Left ventricle myocardium inferior (tissue), 1 donor: ENCODE measurements at regions not wholly inside any gene's neighbourhood (a gene's known extent, or its start where the extent isn't known, plus 50 kb on each side); places are given as distances from the start of the nearest gene placed in this dataset.

Source experiments
- DNase-seq: peaks from one replicate; pipeline ENCODE4 v3.0.0-alpha.2; 2020
- H3K27ac ChIP-seq: fragments of 200-600 bp; replicated peaks from 2 replicates; pipeline ENCODE4 v1.8.0; 2021
- H3K27me3 ChIP-seq: fragments of 200-600 bp; 2 replicates; pipeline ENCODE4 v1.8.0; 2021; ENCODE audit warnings: low read depth
- H3K36me3 ChIP-seq: fragments of 200-600 bp; 2 replicates; pipeline ENCODE4 v1.8.0; 2021
- H3K4me1 ChIP-seq: fragments of 200-600 bp; 2 replicates; pipeline ENCODE4 v1.8.0; 2021
- H3K4me3 ChIP-seq: fragments of 200-600 bp; 2 replicates; pipeline ENCODE4 v1.8.0; 2021; ENCODE audit warnings: mild to moderate bottlenecking, moderate library complexity
- H3K9me3 ChIP-seq: fragments of 200-600 bp; replicated peaks from 2 replicates; pipeline ENCODE4 v1.8.0; 2021
- CTCF ChIP-seq: fragments of 200-600 bp; IDR thresholded peaks from 2 replicates; pipeline ENCODE4 v1.8.0; 2021; ENCODE audit warnings: antibody characterized with exemption, mild to moderate bottlenecking, borderline replicate concordance
- intact Hi-C: fragments of 100-400 bp; cut with micrococcal nuclease; formaldehyde crosslinking; loops from one replicate; pipeline ENCODE4 v1.11.0; 2022
- donor health status: DM: no; HTN: yes; CAD: no; lungs with severe emphysema.

- no peak for TF ChIP-seq CTCF
These were observed 162.2 kb upstream of the TWIST2 start for GRCh38 chr2:238685713-238686112.

DNA sequence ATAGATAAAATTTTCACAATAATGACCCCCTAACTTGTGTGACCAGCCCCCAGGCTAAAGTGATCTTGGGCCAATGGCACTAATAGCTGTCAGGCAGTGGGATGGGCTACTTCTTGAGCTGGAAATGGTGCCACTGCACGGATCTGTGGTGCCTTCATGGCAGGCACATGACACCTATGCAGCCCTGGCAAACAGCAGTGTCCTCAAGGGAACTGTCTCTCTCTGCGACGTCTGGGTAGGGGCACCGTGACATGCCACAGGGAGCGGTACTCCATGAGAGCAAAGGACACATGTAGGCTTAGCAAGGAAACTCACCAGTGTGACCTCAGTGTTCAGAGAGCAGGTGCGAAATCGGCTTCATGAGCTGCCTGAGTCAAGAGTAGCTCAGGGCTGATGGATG, 161.7 kb upstream of the TWIST2 start:
- Histone ChIP-seq H3K4me1 (no peaks in the 10 kb centered on the region), H3K36me3 (no peaks in the 10 kb centered on the region), H3K27ac (no peak overlapping the region), H3K27me3 (peaks cover 22% of the 10 kb centered on the region), H3K4me3 (no peak overlapping the region), H3K9me3 (peaks cover 5% of the 10 kb centered on the region)
- no peak for DNase-seq
- no peak for TF ChIP-seq CTCF
- intact Hi-C loops, result no loop called here

More at GRCh38 chr2:238685713-238686112, 162.2 kb upstream of the TWIST2 start:
- Histone ChIP-seq H3K4me3 (no peak overlapping the region), H3K36me3 (no peaks in the 10 kb centered on the region), H3K4me1 (no peaks in the 10 kb centered on the region), H3K27me3 (peaks cover 21% of the 10 kb centered on the region), H3K9me3 (peaks cover 5% of the 10 kb centered on the region), H3K27ac (no peak overlapping the region)
- no peak for DNase-seq
- intact Hi-C loops, result no loop called here

DNA sequence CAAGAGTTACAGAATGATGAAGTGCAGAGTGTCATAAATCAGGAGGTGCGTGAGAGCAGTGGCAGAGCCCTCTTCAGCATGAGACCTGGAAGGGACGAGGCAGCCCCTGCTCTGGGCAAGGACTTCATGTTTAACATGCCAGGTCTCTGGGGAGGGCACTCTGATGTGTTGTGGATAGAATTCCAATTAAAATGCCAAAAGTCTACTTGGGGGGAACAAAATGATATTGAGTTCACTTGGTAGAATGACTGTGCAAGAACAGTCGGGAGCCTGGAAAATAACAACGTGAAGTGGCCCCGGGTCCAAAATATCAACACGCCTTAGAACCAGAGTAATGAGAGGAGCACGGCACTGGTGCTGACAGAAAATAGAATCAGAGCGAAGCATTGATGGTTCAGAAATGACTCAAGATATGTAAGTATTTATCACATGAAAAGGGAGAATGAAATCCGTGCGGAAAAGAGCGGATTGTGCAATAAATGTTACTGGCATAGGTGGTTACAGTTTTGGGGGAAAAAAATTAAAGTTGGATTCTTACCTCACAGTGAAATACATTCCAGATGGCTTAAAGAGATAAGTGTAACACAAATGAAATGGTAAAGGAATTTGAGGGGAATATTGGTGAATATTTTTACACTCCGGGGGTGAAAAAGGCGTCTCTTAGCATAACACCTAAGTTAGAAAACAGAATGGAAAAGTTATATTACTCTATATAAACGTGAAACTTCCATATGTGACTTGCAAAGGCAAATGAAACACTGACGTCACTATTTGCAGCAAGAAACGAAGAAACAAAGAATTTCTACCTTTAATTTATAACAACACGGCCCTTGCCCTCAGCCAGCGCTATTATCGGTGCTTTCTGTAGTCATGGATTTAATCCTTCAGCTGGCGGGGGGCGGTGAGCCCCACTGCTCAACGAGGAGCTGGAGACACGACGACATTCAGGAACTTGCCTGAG, 159.4 kb upstream of the TWIST2 start:
- H3K4me1 ChIP-seq, result no peaks in the 10 kb centered on the region
- intact Hi-C loops, result no loop called here
- DNase-seq, result no peak
- no peak for TF ChIP-seq CTCF
- H3K9me3 ChIP-seq, result peaks cover 5% of the 10 kb centered on the region
- H3K4me3 ChIP-seq, result no peak overlapping the region
- peaks cover 22% of the 10 kb centered on the region for H3K27me3 ChIP-seq
- no peaks in the 10 kb centered on the region for H3K36me3 ChIP-seq
- H3K27ac ChIP-seq, result no peak overlapping the region

DNA sequence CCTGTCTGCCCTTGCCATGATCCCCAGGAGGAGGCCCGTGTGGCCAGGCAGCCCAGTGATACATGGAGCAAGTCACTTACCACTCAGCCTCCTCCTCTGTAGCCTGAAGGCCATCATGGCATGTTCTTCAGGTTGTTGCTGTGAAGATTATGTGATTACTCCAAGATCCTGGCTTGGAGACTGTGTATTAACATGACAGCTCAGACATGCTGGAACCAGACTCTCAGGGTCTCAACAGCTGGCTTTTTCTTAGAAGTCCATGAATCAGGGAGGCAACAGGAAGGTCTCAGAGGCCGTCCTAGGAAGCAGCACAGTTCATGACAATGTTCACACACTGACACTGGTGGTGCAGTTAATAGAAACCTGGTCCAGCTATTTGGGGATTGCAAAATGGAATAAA, 158.6 kb upstream of the TWIST2 start:
- Histone ChIP-seq H3K9me3 (no peaks in the 10 kb centered on the region), H3K27me3 (peaks cover 22% of the 10 kb centered on the region), H3K4me3 (no peak overlapping the region), H3K36me3 (no peaks in the 10 kb centered on the region), H3K4me1 (no peaks in the 10 kb centered on the region), H3K27ac (no peak overlapping the region)
- no peak for TF ChIP-seq CTCF
- DNase-seq, result no peak
- intact Hi-C loops, result no loop called here

GRCh38 chr2:238689871-238690389, 158.0 kb upstream of the TWIST2 start:
- TF ChIP-seq CTCF, result no peak
- intact Hi-C loops, result no loop called here

More at GRCh38 chr2:238689871-238690389, 158.0 kb upstream of the TWIST2 start:
- no peaks in the 10 kb centered on the region for H3K9me3 ChIP-seq
- peaks cover 22% of the 10 kb centered on the region for H3K27me3 ChIP-seq
- H3K4me1 ChIP-seq, result no peaks in the 10 kb centered on the region
- no peaks in the 10 kb centered on the region for H3K36me3 ChIP-seq
- DNase-seq, result no peak
- no peak overlapping the region for H3K27ac ChIP-seq
- no peak overlapping the region for H3K4me3 ChIP-seq
